Heart right ventricle (tissue), 16 donors: ENCODE measurements at regions not wholly inside any gene's neighbourhood (a gene's known extent, or its start where the extent isn't known, plus 50 kb on each side); places are given as distances from the start of the nearest gene placed in this dataset.

Experiments
- ATAC-seq, 8 donors: fragments of 200-7000 bp; cut with Tn5 transposase; one replicate each; pipeline ENCODE4 v1.9.1; 2020; ENCODE audit warnings: mild to moderate bottlenecking in 8 of 8, moderate library complexity in 8 of 8, moderate number of reproducible peaks in 1 of 8
- DNase-seq, 2 donors: peaks; one replicate each; pipeline ENCODE4 v3.0.0-alpha.2; 2020
- H3K27ac ChIP-seq, 10 donors: fragments of 200-600 bp; sonication (generic) in 2 of 10; one replicate each; pipeline versions ENCODE4 v1.5.0 to v1.8.0; 2020 to 2022; ENCODE audit warnings: mild to moderate bottlenecking in 3 of 10
- H3K27me3 ChIP-seq, 7 donors: fragments of 200-600 bp; one replicate each; pipeline ENCODE4 v1.8.0; 2021 to 2022; ENCODE audit warnings: mild to moderate bottlenecking in 2 of 7
- H3K36me3 ChIP-seq, 9 donors: fragments of 200-600 bp; sonication (generic) in 1 of 9; one replicate each; pipeline versions ENCODE4 v1.5.0 to v1.8.0; 2020 to 2022; ENCODE audit warnings: mild to moderate bottlenecking in 2 of 9
- H3K4me1 ChIP-seq, 9 donors: fragments of 200-600 bp; sonication (generic) in 1 of 9; one replicate each; pipeline versions ENCODE4 v1.5.0 to v1.8.0; 2020 to 2022; ENCODE audit warnings: mild to moderate bottlenecking in 4 of 9
- H3K4me3 ChIP-seq, 10 donors: fragments of 200-600 bp; sonication (generic) in 2 of 10; one replicate each; pipeline versions ENCODE4 v1.5.0 to v1.8.0; 2020 to 2022; ENCODE audit warnings: mild to moderate bottlenecking in 7 of 10, moderate library complexity in 2 of 10
- H3K9me3 ChIP-seq, 11 donors: fragments of 200-600 bp in 10 of 11; sonication (generic) in 2 of 11; one replicate each; pipeline versions ENCODE4 v1.5.0 to v1.8.0; 2013 to 2022; ENCODE audit warnings: mild to moderate bottlenecking in 2 of 11, control low read depth in 1 of 11, moderate library complexity in 1 of 11
- WGBS, 2 donors: extraction: QIAGEN DNeasy Blood & Tissue Kit; methylation state at CpG; one replicate each; pipeline ENCODE4 v1.1.7; 2013; ENCODE audit warnings: inconsistent platforms in 1 of 2; 5-methylcytosine and 5-hydroxymethylcytosine counted together
- intact Hi-C, 10 donors: fragments of 100-400 bp; cut with DNase I; formaldehyde crosslinking; loops; one replicate each; pipeline versions ENCODE4 v1.11.1 to v1.14.2; 2022
- TF ChIP-seq, protein P1 (sequence below), 9 donors: fragments of 200-600 bp; sonication (generic) in 2 of 9; IDR thresholded peaks; one replicate each; pipeline versions ENCODE4 v1.5.0 to v1.8.0; 2021 to 2022; ENCODE audit warnings: antibody characterized with exemption in 9 of 9, mild to moderate bottlenecking in 5 of 9, moderate library complexity in 1 of 9
- donor health status: Arrhythmogenic right ventricular cardiomyopathy.
- donor health status: ischemic (EF 13 %, LVEDD 7.1; RV severe dilation, severe dysfunction).
- donor health status: healthy with polysubstance abuse.
- donor health status: DM: no; HTN: yes; CAD: no.
- donor health status: DM: no; HTN: no; CAD: no.
- donor health status: ischemic (EF 25% LVEDD 6.9; RV normal size, moderate dysfunction).
- donor health status: ischemic (EF 25% LVEDD 5.7; RV mildly dilated, moderate dysfunction).
- donor health status: healthy.
- donor health status: DM: yes; HTN: yes; CAD: no.
- donor health status: Ischemic cardiomyopathy.
- donor health status: ischemic (EF 35%, LVEDD 5.7; RV mildly dilated, moderate dysfunction).
- donor health status: nonischemic (EF 11% LVEDD 7.7; RV severe dilation, severe dysfunction).
- donor health status: DM: yes; HTN: yes; CAD: no.
- donor health status: PGD.
- donor health status: ischemic (EF 29% LVEDD 5.4; RV normal size, mild dysfunction).
- donor health status: nonischemic (EF 23%, LVEDD 6.1; RV moderate dilation, normal function).

DNA sequence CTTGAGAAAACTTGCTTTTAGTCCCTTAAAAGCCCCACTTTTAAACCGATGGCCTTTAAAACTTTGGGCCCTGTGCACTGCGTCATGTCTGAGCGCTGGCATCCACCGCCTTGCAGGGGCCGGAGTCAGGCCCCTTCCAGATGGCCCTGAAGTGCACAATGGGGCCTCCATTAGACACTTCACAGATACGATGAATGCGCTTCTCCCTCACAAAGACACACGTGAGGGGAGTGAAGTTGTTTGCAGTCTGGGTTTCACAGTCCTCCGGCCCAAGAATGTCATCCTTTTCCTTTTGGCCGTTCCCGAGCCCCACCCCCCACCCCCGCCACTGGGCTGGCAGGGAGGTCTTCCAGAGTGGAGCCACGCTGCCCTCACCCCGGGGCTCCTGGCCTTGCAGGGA, 415.1 kb upstream of the SALL3 start:
- peaks cover 0 to 21% (median 5%) of the 10 kb centered on the region in 11 donors for H3K9me3 ChIP-seq
- intact Hi-C loops = no loop called here
- no peak overlapping the region for H3K27ac ChIP-seq
- TF ChIP-seq, protein P1, sequence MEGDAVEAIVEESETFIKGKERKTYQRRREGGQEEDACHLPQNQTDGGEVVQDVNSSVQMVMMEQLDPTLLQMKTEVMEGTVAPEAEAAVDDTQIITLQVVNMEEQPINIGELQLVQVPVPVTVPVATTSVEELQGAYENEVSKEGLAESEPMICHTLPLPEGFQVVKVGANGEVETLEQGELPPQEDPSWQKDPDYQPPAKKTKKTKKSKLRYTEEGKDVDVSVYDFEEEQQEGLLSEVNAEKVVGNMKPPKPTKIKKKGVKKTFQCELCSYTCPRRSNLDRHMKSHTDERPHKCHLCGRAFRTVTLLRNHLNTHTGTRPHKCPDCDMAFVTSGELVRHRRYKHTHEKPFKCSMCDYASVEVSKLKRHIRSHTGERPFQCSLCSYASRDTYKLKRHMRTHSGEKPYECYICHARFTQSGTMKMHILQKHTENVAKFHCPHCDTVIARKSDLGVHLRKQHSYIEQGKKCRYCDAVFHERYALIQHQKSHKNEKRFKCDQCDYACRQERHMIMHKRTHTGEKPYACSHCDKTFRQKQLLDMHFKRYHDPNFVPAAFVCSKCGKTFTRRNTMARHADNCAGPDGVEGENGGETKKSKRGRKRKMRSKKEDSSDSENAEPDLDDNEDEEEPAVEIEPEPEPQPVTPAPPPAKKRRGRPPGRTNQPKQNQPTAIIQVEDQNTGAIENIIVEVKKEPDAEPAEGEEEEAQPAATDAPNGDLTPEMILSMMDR (IDR thresholded peaks at IDR 0.05) = no peak
- ATAC-seq (no peak), DNase-seq (no peak)
- H3K27me3 ChIP-seq = peaks cover 0 to 20% (median 8%) of the 10 kb centered on the region in 7 donors
- WGBS, 2 donors = 64 to 66% methylated on average over 13 to 14 of the region's 14 CpGs
- no peaks in the 10 kb centered on the region for H3K4me1 ChIP-seq
- H3K36me3 ChIP-seq = no peaks in the 10 kb centered on the region
- H3K4me3 ChIP-seq = no peak overlapping the region

DNA sequence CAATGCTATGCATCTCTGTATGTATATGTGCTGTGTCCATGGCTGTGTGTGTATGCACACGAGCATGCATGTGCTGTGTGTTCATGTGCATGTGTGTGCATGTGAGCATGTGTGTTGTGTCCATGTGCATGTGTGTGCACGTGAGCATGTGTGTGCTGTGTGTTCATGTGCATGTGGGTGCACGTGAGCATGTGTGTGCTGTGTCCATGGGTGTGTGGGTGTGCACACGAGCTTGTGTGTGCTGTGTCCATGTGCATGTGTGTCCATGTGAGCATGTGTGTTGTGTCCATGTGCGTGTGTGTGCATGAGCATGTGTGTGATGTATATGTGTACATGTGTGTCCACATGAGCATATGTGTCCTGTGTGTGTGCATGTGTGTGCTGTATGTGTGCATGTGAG, 414.4 kb upstream of the SALL3 start:
- Histone ChIP-seq H3K4me1 (no peaks in the 10 kb centered on the region), H3K27me3 (peaks cover 0 to 16% (median 5%) of the 10 kb centered on the region in 7 donors), H3K9me3 (peaks cover 0 to 29% (median 5%) of the 10 kb centered on the region in 11 donors), H3K27ac (no peak overlapping the region), H3K36me3 (no peaks in the 10 kb centered on the region), H3K4me3 (no peak overlapping the region)
- TF ChIP-seq, protein P1 (IDR thresholded peaks at IDR 0.05) = no peak
- DNase-seq = no peak
- intact Hi-C loops = no loop called here
- 79 to 83% methylated on average over 5 of the region's 5 CpGs for WGBS, 2 donors
- no peak for ATAC-seq

DNA sequence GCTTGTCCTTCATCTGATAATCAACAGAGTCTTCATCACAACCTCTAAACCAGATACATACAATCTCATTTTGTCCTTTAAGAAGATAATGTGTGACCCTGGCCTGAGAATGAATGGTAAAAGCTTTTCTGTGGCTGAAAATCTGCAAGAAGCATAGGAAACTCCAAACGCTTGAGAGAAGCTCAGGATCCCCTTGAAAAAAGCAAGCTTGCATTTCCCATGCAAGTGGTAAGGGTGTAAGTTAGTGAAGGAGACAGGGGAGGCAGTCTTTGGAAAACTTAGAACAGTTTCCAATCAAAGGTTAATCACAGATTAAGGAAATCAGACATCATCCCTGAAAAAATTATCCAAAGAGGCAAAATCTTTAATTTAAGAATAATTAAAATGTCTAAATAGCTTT, 413.6 kb upstream of the SALL3 start:
- TF ChIP-seq, protein P1 (IDR thresholded peaks at IDR 0.05) = no peak
- H3K36me3 ChIP-seq = no peaks in the 10 kb centered on the region
- intact Hi-C loops = no loop called here
- DNase-seq (no peak), ATAC-seq (no peak)
- H3K4me1 ChIP-seq = no peaks in the 10 kb centered on the region
- H3K27ac ChIP-seq = no peak overlapping the region
- H3K4me3 ChIP-seq = no peak overlapping the region
- 62 to 63% methylated on average over 1 of the region's 1 CpG for WGBS, 2 donors
- peaks cover 0 to 16% (median 5%) of the 10 kb centered on the region in 7 donors for H3K27me3 ChIP-seq
- peaks cover 0 to 31% (median 5%) of the 10 kb centered on the region in 11 donors for H3K9me3 ChIP-seq

DNA sequence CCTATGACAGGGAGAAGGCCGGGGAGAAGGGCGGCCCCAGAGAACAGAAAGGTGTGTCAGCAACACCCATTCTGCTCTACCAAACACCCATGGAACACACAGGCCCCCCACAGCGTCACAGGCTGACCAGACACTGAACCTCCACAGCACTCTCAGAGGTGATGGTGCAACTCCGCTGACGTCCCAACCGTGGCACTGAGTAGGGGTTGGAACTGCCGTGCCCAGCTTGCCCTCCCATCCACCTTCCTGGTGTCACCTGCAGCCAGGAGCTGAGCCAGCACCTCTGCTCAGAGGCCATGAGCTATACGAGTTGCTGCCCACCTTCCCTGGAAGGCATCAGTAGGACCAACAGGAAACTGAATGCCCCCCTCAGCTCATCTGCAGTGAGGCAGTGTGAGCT, 412.9 kb upstream of the SALL3 start:
- Histone ChIP-seq H3K36me3 (no peaks in the 10 kb centered on the region), H3K4me1 (no peaks in the 10 kb centered on the region), H3K27me3 (peaks cover 0 to 14% (median 5%) of the 10 kb centered on the region in 7 donors), H3K9me3 (peaks cover 0 to 38% (median 5%) of the 10 kb centered on the region in 11 donors), H3K27ac (no peak overlapping the region), H3K4me3 (no peak overlapping the region)
- TF ChIP-seq, protein P1 (IDR thresholded peaks at IDR 0.05) = no peak
- DNase-seq (no peak), ATAC-seq (no peak)
- intact Hi-C loops = no loop called here
- 88 to 90% methylated on average over 8 of the region's 8 CpGs for WGBS, 2 donors
